ENCODE measurements at regions not wholly inside any gene's neighbourhood (a gene's known extent, or its start where the extent isn't known, plus 50 kb on each side); places are given as distances from the start of the nearest gene placed in this dataset.
"Not testable (repeated sequence)": the region's sequence is repeated elsewhere in the genome, so short reads cannot be mapped to it uniquely, and the experiment has no call there.

- Mint-ChIP-seq H3K27ac (no peak overlapping the region), H3K9me3 (peaks cover 1% of the 10 kb centered on the region), H3K4me3 (no peak overlapping the region), H3K27me3 (ENCODE audit: insufficient read depth) (peaks cover 2% of the 10 kb centered on the region), H3K4me1 (no peaks in the 10 kb centered on the region), H3K36me3 (ENCODE audit: low read depth) (no peaks in the 10 kb centered on the region)
- no peak for TF ChIP-seq CTCF (conservative IDR thresholded peaks at IDR 0.05)
- Histone ChIP-seq H3K9me3 (ENCODE audit: control insufficient read depth, low read length) (no peaks in the 10 kb centered on the region), H3K9ac (ENCODE audit: extremely low read depth, low read length, poor library complexity, severe bottlenecking) (no peak overlapping the region), H3K27ac (ENCODE audit: low read depth, low read length) (no peak overlapping the region), H3K4me1 (ENCODE audit: control insufficient read depth, insufficient read depth, low read length) (no peaks in the 10 kb centered on the region), H3K27me3 (ENCODE audit: control insufficient read depth, insufficient read depth, low read length, poor library complexity, severe bottlenecking) (no peaks in the 10 kb centered on the region), H3K4me3 (ENCODE audit: low read length) (no peak overlapping the region), H3K36me3 (ENCODE audit: control insufficient read depth, insufficient read depth, low read length) (no peaks in the 10 kb centered on the region)
- 89% methylated on average over 8 of the region's 8 CpGs for WGBS, 2 experiments (ENCODE audit: insufficient coverage in 1 of 2, insufficient read length in 1 of 2)
- no peak for DNase-seq
These were observed 201.5 kb upstream of the ECI2 start for GRCh38 chr6:4336778-4337442.

DNA sequence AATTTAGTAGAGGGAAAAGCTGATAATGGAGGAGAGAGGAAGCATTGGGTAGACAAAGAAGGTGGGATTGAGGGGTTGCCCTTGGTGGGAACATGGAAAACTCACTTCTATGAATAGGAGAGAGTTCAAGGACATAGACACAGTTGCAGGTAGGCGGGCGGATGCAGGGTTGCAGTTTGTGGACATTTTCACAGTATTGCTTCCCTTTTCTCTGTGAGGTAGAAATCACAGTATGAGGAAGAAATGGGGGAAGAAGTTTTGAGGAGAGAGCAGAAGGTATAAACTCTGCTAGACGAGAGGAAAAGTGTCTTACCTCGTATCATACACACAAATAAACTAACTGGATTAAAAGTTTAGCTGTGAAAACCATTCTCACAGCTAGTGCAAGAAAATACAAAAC, 200.7 kb upstream of the ECI2 start:
- DNase-seq: no peak
- Histone ChIP-seq H3K27ac (ENCODE audit: low read depth, low read length) (no peak overlapping the region), H3K4me3 (ENCODE audit: low read length) (no peak overlapping the region), H3K4me1 (ENCODE audit: control insufficient read depth, insufficient read depth, low read length) (no peaks in the 10 kb centered on the region), H3K36me3 (ENCODE audit: control insufficient read depth, insufficient read depth, low read length) (no peaks in the 10 kb centered on the region), H3K9me3 (ENCODE audit: control insufficient read depth, low read length) (no peaks in the 10 kb centered on the region), H3K27me3 (ENCODE audit: control insufficient read depth, insufficient read depth, low read length, poor library complexity, severe bottlenecking) (no peaks in the 10 kb centered on the region), H3K9ac (ENCODE audit: extremely low read depth, low read length, poor library complexity, severe bottlenecking) (no peak overlapping the region)
- no peak overlapping the region for H3K27ac Mint-ChIP-seq
- no peak overlapping the region for H3K4me3 Mint-ChIP-seq
- H3K27me3 Mint-ChIP-seq (ENCODE audit: insufficient read depth): peaks cover 2% of the 10 kb centered on the region
- no peaks in the 10 kb centered on the region for H3K4me1 Mint-ChIP-seq
- WGBS, 2 experiments (ENCODE audit: insufficient coverage in 1 of 2, insufficient read length in 1 of 2): 91 to 96% methylated on average over 2 to 4 of the region's 4 CpGs
- H3K36me3 Mint-ChIP-seq (ENCODE audit: low read depth): no peaks in the 10 kb centered on the region
- TF ChIP-seq CTCF (conservative IDR thresholded peaks at IDR 0.05): no peak
- peaks cover 1% of the 10 kb centered on the region for H3K9me3 Mint-ChIP-seq

GRCh38 chr6:4334158-4334740, 198.9 kb upstream of the ECI2 start:
- H3K36me3 ChIP-seq (ENCODE audit: control insufficient read depth, insufficient read depth, low read length); H3K9ac ChIP-seq (ENCODE audit: extremely low read depth, low read length, poor library complexity, severe bottlenecking); H3K9me3 Mint-ChIP-seq; H3K36me3 Mint-ChIP-seq (ENCODE audit: low read depth); H3K27ac ChIP-seq (ENCODE audit: low read depth, low read length); H3K4me1 Mint-ChIP-seq; H3K4me1 ChIP-seq (ENCODE audit: control insufficient read depth, insufficient read depth, low read length); H3K4me3 ChIP-seq (ENCODE audit: low read length); H3K27me3 Mint-ChIP-seq (ENCODE audit: insufficient read depth); H3K27me3 ChIP-seq (ENCODE audit: control insufficient read depth, insufficient read depth, low read length, poor library complexity, severe bottlenecking); H3K9me3 ChIP-seq (ENCODE audit: control insufficient read depth, low read length): not testable (repeated sequence)
- DNase-seq: peak; percentile 84
- 46 to 56% methylated on average over 4 to 17 of the region's 24 CpGs for WGBS, 2 experiments (ENCODE audit: insufficient coverage in 1 of 2, insufficient read length in 1 of 2)
- peak overlapping the region; percentile 64 for H3K27ac Mint-ChIP-seq
- H3K4me3 Mint-ChIP-seq: peak overlapping the region; percentile 64

Measured in endodermal cell (in vitro differentiated cells).